GM19239 (cell line): ENCODE measurements at regions not wholly inside any gene's neighbourhood (a gene's known extent, or its start where the extent isn't known, plus 50 kb on each side); places are given as distances from the start of the nearest gene placed in this dataset.
"Not testable (repeated sequence)": the region's sequence is repeated elsewhere in the genome, so short reads cannot be mapped to it uniquely, and the experiment has no call there.

Experiments
- DNase-seq: peaks from one replicate; pipeline ENCODE4 v3.0.0; 2011; ENCODE audit warnings: low spot score; ENCODE audit not compliant: insufficient read length
- FAIRE-seq: peaks from 2 replicates; lab custom pipeline; 2011; peaks lifted over from hg19 to GRCh38; lab: Jason Lieb, UNC

DNA sequence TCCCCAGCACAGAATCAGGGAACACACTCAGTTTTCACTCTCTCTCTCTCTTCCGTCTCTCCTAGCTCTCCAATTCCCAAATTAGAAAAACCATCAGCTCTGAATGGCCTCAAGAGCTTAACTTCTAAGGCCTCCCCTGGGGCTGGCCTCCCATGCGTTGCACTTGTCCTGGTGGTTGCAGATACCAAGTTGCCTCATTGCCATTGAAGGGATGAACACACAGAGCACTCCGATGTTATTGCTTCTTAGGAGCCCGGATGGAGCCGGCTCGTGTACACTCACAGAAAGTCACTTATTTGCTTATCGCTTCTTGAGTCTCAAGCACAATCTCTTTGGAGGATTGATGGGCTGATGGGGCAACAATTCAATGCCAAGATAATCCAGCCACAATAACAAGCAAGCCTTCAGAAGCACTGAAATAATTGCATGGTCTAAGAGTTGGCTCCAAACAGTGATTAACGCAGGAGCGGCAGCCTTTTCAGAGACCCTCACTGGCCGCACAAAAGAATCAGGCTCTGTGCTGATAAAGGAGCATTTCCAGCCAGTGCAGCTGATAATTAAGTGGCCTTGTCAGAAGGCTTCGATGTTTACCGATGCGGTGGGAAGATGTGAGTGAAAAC, 175.8 kb upstream of the TMEM132C start:
- FAIRE-seq = no peak
- DNase-seq = no peak

DNA sequence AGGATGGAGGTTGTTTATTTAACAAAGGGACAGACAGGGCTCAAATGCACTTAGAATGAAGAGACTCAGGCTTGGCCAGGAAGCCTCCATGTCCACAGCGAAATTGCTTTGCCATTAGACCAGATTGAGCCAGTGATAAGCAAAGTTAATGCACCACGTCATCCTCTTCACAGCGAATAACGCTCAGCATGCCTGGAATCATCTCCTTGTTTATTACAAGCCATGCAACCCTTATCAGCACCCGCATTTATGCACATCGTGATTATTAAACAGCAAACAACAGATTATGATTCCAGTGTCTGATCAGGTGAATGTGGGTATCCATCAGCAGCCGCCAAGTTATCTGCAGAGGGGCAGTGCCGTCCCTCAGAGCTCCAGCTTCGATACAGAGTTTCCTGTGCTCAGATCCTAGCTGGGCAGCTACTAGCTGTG, 175.0 kb upstream of the TMEM132C start:
- FAIRE-seq = no peak
- no peak for DNase-seq

DNA sequence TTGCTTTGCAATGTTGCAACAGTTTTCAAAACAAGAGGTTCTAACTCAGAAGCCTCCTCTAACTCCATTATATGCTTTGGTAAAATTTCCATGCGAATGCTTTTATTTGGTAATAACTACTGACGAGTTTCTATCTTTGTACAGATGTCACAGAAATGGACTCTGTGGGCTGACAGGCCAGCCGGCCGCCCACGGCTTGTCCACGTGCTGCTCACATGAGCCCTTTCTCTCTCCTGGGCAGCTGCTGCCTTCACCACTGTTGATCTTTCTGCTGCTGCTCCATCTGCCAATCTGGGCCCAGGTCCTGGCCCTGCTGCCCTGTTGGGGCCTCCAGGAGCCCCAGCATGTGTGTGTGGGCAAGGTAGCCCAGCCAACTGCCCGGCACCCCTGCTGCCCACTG, 168.2 kb upstream of the TMEM132C start:
- no peak for FAIRE-seq

DNA sequence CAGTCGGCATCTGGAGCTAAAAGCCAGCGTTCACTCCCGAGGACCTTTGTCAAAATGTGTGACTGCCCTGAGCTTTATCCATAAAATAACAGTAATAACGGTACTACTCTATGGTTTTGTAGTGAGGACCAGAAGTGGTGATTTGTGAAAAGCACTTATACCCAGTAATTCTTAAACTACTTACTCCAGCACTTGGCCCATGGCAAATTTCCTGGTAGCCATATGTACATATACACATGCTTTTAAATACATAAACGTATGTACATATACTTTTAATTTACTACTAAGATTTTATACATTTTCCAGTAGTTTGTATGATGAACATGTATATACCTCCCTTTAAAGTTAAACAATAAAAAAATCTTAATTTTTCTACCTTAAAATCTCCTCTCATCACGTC, 163.8 kb upstream of the TMEM132C start:
- FAIRE-seq = no peak
- no peak for DNase-seq

More for the DNA sequence above, 168.2 kb upstream of the TMEM132C start:
- no peak for DNase-seq

DNA sequence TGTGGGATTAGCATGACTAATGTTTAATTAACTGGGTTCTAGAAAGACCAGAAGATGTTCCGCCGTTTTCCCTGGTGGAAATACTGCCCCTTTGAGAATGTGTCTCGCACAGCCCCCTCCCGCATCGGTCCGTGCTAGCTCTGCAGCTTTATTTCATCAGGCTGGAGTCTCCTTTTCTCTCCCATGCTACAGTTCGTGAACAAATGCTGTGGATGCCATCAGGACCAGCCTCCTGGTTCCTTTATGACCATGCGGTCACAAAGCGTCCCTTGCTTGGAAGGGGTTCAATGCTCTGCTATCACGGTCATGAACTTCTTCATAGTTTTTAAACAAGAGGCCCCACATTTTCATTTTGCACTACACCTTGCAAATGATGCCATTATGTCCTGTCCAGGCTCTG, 157.7 kb upstream of the TMEM132C start:
- DNase-seq (no peak), FAIRE-seq (no peak)

DNA sequence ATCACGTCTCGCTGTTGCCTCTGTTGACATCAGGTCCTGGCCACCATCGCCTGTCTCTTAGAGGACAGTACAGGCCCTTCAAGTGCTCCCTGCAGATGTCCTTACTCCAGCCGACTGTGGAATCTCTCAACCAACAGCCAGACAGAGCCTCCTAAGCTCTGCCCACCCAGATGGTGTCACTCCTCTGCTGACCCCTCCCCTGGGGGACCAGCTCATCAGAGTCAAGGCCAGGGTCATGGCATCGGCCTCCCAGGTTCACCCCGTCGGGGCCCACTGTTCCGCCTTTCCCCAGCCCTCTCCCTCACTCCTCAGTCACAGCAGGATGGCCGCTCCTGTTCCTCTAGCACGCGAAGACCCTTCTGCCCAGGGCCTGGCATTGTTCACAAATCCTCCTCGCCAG, 157.3 kb upstream of the TMEM132C start:
- no peak for FAIRE-seq
- no peak for DNase-seq

DNA sequence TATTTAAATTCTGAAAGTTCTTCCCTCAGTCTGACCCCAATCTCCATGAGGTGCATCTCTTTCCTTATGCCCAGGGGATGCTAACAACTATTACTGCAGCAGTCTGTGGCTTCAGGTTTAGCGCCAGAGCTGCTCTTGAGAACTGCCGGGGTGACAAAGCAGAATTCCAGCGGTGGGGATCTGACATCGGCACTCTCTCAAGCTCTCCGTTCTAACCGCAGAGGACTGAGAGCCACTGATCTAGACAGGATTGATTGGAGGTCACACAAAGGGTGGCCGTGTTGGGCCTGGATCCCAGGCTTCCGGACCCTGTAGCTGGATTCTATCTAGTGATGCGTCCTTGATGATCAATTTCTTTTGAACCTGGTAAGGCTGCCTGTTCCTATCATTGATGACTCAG, 155.6 kb upstream of the TMEM132C start:
- FAIRE-seq (no peak), DNase-seq (no peak)

DNA sequence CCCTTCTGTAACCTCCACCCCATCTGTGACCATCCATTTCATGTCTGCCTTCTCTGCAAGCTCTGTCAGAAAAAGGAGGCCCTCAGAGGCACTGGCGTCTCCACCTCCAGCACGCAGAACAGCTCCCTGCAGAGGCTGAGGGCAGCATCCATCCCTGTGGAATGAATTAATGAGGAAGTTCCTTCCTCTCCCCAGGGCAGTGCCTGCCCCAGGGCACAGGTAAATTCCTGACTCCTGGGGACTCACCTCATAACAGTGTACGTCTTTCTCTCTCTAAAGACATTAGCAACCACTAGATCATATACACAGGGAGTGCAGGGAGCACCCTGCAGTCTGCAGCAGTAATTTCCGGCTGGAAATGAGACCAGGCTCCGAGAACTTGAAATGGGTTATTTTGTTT, 155.0 kb upstream of the TMEM132C start:
- DNase-seq (no peak), FAIRE-seq (no peak)

DNA sequence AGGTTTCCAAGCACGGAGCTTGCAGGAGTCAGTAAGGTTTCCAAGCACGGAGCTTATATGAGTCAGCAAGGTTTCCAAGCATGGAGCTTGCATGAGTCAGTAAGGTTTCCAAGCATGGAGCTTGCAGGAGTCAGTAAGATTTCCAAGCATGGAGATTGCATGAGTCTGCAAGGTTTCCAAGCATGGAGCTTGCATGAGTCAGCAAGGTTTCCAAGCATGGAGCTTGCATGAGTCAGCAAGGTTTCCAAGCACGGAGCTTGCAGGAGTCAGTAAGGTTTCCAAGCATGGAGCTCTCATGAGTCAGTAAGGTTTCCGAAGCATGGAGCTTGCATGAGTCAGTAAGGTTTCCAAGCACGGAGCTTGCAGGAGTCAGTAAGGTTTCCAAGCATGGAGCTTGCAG, 153.7 kb upstream of the TMEM132C start:
- not testable (repeated sequence) for FAIRE-seq, DNase-seq

DNA sequence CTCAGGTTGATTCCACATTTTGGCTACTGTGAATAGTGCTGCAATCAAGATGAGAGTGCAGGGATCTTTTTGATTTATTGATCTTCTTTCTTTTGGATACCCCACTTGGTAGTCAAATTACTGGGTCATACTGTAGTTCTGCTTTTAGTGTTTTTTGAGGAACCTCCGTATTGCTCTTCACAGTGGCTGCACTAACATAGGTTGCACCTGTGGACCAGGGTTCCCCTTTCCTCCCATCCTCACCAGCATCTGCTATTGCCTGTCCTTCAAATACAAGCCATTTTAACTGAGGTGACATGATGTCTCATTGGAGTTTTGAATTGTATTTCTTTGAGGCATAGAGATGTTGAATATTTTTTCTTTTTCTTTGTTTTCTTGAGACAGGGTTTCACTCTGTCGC, 152.5 kb upstream of the TMEM132C start:
- DNase-seq (no peak), FAIRE-seq (no peak)

DNA sequence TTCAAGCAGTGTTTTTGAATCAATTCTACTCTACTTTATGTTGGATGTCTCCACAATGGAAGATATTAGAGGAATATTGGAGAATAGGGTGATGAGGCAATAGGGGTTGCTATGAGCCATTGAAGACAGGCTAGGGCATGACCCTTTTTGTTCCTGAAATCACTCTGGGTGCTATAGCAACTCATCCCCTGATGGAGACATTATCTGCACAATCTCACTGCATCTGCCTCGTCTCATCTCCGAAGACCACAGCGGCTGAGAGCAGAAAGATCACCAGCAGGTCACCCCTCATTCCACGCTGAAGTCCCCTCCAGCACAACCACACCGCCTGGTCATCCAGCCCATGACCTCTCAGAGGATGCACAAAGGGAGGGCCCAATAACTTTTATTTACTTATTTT, 150.4 kb upstream of the TMEM132C start:
- DNase-seq (no peak), FAIRE-seq (no peak)

DNA sequence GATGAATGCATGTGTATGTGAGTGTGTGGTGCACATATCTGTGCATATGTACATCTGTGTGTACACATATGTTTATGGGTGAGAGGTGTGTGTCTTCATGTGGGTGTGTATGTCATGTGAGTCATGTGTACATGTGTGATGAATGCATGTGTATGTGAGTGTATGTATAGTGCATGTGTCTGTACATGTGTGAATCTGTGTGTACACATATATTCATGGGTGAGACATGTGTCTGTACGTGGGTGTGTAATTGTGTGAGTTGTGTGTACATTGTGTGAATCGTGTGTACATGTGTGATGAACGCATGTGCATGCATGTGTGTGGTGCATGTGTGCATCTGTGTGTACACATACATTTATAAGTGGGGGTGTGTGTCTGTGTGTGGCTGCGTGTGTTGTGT, 146.9 kb upstream of the TMEM132C start:
- DNase-seq (no peak), FAIRE-seq (no peak)

DNA sequence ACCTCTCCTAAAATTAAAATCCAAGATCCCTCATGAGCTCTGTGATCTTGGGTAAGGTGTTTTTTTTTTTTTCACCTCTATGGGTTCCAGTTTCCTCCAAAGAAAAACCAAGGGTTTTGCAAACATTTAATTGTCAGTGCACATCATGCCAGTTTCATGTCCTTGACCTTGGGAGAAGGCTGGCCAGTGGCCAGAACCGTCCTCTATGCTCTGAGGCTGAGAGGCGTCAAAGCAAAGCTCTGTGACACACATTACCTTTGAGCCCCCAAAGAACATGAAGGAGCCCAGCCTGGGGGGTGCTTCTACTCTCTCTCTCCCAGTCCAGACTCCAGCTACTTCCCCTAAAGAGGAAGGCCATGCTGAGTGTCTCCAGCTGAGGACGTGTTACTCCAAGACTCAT, 145.5 kb upstream of the TMEM132C start:
- FAIRE-seq = no peak

DNA sequence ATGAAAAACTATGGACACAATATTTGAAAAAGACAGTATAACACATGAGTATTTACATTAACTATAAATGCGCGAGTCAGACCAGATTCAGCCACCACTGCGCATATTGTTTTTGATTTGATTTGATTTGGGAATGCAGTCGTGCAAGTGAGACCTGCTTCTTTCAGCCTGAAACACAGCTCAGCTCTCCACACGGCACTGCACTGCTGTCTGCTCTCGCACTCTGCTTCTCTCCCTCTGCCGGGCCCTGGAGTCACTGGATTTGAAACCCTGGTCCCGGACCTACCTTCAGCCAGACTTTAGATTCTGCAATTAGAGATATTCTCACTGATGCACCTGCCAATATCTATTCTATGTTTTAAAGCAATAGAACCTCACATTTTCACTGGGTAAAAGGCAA, 143.9 kb upstream of the TMEM132C start:
- FAIRE-seq (no peak), DNase-seq (no peak)

More for the DNA sequence above, 145.5 kb upstream of the TMEM132C start:
- no peak for DNase-seq

DNA sequence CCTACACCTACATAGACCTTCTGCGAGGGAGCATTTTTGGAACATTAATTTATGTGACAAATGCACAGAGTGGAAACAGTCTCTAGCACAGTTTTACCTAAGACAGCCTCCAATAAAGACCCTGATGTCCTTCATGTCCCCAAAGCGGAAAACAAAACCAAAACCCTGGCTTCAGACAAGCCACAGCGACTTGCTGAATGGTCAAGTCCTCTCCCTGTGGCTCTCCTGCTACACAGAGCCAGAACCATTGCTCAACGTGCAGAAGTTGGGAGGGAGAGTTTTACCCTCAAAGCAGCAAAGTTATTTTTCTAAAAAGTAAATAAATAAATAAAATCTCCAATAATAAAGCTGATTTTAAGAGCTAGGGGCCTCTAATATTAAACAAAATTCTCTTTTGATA, 135.0 kb upstream of the TMEM132C start:
- no peak for DNase-seq
- FAIRE-seq = no peak

DNA sequence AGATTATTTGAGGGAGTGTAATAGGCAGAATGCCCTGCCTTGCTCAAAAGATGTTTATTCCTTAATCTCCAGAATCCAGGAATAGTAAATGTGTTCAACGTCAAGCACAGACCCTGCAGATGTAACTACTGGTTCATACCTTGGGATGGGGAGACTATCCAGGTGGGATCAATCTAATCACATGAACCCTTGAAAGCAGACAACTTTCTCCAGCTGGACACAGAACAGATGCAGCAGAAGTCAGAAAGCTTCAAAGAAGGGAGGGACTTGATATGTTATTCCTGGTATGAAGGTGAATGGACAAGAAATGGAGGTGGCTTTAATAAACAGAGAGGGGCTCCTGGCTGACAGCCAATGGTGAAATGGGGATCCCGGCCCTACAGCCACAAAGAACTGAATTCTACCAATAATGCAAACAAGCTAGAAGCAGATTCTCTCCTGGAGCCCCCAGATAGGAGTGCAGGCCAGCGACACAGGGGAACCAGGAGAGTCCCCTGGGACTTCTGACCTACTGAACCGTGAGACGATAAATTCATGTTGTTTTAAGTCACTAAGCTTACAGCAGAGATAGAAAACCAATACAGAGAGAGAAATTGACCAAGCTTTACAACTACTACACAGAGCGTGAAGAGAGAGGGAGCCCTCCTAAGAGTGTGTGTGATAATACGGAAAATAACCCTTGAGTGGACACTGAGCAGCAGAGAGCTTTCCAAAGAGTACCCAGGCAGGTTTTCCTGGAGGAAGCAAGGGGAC, 133.5 kb upstream of the TMEM132C start:
- no peak for DNase-seq
- FAIRE-seq = no peak

DNA sequence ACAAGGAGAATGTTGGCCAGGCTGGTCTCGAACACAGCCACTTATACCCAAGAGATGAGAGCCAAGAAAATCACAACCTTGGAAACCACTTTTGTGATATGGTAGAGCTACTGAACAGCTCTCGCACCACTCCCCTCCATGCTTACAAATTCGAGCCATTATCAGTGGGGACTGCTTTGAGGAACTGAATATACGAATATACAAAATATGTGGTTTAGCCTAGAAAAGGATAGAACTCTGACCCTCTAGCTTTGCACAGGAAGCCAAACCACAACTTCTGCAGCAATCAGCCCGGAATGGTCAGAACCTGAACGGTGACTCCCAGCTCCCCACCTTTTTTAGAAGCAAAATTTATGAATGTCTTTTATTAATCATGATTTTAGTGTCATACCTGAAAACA, 129.8 kb upstream of the TMEM132C start:
- DNase-seq (no peak), FAIRE-seq (no peak)

DNA sequence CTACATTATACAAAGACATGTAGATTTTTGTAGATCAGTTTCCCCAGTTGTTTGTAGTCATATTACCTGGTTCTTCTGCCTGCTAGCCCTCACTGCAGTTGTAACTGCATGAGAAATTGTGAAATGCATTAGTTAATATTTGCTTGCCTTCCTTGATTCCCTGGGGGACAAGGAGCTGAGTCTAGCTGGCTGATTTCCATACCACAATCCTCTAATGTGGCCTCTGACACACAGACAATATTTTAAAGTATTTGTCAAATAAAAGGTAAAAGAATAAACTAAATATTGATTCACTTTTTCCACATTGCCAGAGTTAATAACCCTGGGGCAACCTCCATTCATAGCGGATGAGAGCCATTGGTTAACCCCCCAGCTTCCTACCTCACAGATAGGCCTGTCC, 128.8 kb upstream of the TMEM132C start:
- no peak for FAIRE-seq
- DNase-seq = no peak

DNA sequence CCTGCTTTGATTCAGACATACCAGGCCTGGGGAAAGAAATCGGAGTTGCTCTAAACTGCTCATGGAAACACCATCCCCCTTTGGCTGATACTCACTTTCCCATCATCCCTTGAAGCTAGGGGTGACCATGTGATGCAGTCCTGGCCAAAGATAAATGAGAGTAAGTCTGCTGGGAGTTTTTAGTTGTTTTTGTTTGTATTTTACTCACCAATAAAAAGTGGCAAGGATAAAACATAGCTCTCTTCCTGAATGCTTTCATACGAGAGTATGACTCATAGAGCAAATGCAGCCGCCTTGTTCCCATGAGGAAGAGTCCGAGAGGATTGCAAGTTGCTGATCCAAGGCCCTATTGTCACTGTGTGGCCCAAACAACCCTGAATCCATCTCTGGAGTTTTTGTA, 126.4 kb upstream of the TMEM132C start:
- no peak for FAIRE-seq
- DNase-seq = no peak

DNA sequence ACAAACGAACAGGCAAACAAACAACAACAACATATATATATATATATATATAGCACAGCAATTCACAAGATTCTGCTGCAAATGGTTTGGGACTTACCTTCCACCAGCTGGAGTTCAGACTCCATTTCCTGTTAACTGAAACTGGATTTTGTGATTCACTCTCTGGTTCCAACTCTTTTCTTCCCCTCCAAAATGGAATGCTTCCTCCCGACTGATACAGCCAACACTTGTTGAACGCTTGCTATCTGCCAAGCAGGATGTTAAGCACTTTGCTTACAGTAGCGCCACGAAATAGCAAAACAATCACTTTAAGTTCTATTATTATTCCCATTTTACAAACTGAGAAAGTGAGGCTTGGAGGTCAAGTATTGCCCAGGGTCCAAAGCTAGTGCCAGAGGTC, 116.0 kb upstream of the TMEM132C start:
- DNase-seq (no peak), FAIRE-seq (no peak)

DNA sequence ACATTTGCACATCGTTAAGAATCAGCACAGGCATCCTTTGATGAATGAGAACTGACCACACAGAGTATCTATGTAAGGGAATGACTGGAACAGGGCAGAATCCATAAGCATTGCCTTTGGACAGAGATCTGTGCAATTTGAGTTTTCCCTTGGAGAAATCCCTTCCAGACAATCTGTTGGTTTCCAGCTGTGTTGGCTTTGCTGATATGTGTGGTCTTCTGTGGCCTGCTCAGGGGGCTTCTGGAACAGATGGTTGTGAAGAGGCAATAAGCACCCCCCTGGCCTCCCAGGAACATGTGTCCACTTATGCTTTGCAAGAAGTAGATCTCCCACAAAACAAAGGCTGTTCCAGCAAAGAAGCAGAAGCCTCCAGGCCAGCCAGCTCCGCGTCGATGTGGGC, 111.4 kb upstream of the TMEM132C start:
- FAIRE-seq = no peak
- DNase-seq = no peak

DNA sequence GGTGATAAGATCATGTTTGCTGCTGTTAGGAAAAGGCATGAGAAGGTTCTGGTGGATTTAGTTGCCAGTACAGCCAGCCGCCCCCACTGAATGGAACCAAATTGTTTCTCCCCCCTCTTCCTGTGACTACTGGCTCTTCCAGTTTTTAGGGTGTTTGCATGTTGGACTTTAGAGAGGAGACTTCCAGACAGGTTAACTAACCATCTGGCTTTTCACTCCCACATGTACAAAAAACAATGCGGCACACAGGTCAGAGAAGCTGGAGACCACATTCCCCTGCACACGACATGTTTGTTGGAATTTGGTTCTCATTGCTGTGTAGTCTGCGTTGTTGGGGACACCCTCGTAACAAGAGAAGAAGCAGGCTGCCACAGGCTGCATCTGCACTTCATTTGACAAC, 103.9 kb upstream of the TMEM132C start:
- DNase-seq (no peak), FAIRE-seq (no peak)
